GM23338 (cell line): ENCODE measurements at regions not wholly inside any gene's neighbourhood (a gene's known extent, or its start where the extent isn't known, plus 50 kb on each side); places are given as distances from the start of the nearest gene placed in this dataset.

ENCODE experiments used
- CREB1 ChIP-seq: fragments of 250-450 bp; sonication (Bioruptor Pico); IDR thresholded peaks from 2 replicates; pipeline ENCODE4 v1.5.0; 2020; ENCODE audit warnings: low read depth, mild to moderate bottlenecking, moderate library complexity
- CTCF ChIP-seq, 2 experiments: fragments of 200-600 bp in 1 of 2; sonication (generic) in 1 of 2; conservative IDR thresholded peaks; 2 replicates each; pipeline versions ENCODE4 v1.5.1 to v1.6.1; 2016 to 2017; ENCODE audit warnings: antibody characterized with exemption in 2 of 2, low read depth in 2 of 2, mild to moderate bottlenecking in 2 of 2, moderate library complexity in 1 of 2
- REST ChIP-seq: IDR thresholded peaks from one replicate; pipeline ENCODE4 v1.6.1; 2018; ENCODE audit warnings: antibody characterized with exemption; ENCODE audit not compliant: unreplicated experiment
- TF ChIP-seq, protein P1 (sequence below): fragments of 250-450 bp; sonication (Bioruptor Pico); IDR thresholded peaks from 2 replicates; pipeline ENCODE4 v1.5.0; 2020; ENCODE audit warnings: mild to moderate bottlenecking, moderate library complexity

GRCh38 chr11:81857386-81857785 is 876.3 kb downstream of the FAM181B start (continued):
- TF ChIP-seq, protein P1, sequence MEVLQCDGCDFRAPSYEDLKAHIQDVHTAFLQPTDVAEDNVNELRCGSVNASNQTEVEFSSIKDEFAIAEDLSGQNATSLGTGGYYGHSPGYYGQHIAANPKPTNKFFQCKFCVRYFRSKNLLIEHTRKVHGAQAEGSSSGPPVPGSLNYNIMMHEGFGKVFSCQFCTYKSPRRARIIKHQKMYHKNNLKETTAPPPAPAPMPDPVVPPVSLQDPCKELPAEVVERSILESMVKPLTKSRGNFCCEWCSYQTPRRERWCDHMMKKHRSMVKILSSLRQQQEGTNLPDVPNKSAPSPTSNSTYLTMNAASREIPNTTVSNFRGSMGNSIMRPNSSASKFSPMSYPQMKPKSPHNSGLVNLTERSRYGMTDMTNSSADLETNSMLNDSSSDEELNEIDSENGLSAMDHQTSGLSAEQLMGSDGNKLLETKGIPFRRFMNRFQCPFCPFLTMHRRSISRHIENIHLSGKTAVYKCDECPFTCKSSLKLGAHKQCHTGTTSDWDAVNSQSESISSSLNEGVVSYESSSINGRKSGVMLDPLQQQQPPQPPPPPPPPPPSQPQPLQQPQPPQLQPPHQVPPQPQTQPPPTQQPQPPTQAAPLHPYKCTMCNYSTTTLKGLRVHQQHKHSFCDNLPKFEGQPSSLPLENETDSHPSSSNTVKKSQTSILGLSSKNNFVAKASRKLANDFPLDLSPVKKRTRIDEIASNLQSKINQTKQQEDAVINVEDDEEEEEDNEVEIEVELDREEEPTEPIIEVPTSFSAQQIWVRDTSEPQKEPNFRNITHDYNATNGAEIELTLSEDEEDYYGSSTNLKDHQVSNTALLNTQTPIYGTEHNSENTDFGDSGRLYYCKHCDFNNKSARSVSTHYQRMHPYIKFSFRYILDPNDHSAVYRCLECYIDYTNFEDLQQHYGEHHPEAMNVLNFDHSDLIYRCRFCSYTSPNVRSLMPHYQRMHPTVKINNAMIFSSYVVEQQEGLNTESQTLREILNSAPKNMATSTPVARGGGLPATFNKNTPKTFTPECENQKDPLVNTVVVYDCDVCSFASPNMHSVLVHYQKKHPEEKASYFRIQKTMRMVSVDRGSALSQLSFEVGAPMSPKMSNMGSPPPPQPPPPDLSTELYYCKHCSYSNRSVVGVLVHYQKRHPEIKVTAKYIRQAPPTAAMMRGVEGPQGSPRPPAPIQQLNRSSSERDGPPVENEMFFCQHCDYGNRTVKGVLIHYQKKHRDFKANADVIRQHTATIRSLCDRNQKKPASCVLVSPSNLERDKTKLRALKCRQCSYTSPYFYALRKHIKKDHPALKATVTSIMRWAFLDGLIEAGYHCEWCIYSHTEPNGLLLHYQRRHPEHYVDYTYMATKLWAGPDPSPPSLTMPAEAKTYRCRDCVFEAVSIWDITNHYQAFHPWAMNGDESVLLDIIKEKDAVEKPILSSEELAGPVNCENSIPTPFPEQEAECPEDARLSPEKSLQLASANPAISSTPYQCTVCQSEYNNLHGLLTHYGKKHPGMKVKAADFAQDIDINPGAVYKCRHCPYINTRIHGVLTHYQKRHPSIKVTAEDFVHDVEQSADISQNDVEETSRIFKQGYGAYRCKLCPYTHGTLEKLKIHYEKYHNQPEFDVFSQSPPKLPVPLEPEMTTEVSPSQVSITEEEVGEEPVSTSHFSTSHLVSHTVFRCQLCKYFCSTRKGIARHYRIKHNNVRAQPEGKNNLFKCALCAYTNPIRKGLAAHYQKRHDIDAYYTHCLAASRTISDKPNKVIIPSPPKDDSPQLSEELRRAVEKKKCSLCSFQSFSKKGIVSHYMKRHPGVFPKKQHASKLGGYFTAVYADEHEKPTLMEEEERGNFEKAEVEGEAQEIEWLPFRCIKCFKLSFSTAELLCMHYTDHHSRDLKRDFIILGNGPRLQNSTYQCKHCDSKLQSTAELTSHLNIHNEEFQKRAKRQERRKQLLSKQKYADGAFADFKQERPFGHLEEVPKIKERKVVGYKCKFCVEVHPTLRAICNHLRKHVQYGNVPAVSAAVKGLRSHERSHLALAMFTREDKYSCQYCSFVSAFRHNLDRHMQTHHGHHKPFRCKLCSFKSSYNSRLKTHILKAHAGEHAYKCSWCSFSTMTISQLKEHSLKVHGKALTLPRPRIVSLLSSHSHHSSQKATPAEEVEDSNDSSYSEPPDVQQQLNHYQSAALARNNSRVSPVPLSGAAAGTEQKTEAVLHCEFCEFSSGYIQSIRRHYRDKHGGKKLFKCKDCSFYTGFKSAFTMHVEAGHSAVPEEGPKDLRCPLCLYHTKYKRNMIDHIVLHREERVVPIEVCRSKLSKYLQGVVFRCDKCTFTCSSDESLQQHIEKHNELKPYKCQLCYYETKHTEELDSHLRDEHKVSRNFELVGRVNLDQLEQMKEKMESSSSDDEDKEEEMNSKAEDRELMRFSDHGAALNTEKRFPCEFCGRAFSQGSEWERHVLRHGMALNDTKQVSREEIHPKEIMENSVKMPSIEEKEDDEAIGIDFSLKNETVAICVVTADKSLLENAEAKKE (CRISPR knock-in tag): no peak
- TF ChIP-seq CTCF (conservative IDR thresholded peaks at IDR 0.05; ENCODE audit: low read depth in 2 of 2): no peak
- TF ChIP-seq REST: no peak
- TF ChIP-seq CREB1 (CRISPR knock-in tag): no peak
